RCC 7860 (cell line): ENCODE measurements at regions not wholly inside any gene's neighbourhood (a gene's known extent, or its start where the extent isn't known, plus 50 kb on each side); places are given as distances from the start of the nearest gene placed in this dataset.

ENCODE experiments used
- DNase-seq: peaks from one replicate; pipeline ENCODE4 v3.0.0-alpha.2; 2015; ENCODE audit warnings: low spot score
- FAIRE-seq: peaks from 2 replicates; lab custom pipeline; 2012; peaks lifted over from hg19 to GRCh38; lab: Jason Lieb, UNC

DNA sequence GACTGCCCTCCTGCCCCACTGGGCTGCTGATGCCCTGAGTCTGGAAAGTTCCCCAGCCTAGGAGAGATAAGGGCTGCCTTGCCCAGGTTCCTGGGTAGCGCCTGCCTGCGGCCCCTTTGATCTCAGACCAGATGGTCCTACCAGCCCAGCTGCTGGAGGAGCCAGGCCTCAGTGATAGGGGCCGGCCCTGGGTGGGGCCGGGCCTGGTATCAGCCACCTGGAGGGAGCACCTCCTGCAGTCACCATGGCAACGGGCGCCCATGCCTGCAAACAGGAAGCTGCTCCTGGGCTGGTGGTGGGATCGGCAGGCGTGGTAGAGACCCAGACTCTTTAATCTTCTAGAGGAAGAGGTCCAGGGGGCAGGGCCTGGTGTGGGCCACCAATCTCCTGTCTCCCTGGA lies 119.7 kb upstream of the WNT4 start:
- DNase-seq = no peak
- no peak for FAIRE-seq

DNA sequence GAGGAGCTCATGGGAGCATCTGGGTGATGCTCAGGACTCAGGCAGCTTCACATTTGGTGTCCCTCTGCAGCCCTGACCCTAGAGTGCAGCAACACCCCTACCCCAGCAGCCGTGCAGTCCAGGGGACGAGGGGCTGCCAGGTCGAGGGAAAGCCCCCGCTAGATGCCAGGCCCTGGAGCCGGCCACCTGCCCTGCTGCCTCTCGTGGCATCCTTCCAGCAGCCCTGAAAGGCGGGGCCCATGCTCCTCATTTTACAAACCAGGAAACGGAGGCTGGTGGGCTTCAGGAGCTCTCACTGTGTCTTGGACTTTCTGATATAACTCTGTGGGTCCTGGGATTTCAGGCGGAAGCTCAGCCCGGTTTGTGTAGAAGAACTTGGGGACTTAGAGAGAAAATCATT lies 120.5 kb upstream of the WNT4 start:
- DNase-seq = no peak
- FAIRE-seq = no peak

DNA sequence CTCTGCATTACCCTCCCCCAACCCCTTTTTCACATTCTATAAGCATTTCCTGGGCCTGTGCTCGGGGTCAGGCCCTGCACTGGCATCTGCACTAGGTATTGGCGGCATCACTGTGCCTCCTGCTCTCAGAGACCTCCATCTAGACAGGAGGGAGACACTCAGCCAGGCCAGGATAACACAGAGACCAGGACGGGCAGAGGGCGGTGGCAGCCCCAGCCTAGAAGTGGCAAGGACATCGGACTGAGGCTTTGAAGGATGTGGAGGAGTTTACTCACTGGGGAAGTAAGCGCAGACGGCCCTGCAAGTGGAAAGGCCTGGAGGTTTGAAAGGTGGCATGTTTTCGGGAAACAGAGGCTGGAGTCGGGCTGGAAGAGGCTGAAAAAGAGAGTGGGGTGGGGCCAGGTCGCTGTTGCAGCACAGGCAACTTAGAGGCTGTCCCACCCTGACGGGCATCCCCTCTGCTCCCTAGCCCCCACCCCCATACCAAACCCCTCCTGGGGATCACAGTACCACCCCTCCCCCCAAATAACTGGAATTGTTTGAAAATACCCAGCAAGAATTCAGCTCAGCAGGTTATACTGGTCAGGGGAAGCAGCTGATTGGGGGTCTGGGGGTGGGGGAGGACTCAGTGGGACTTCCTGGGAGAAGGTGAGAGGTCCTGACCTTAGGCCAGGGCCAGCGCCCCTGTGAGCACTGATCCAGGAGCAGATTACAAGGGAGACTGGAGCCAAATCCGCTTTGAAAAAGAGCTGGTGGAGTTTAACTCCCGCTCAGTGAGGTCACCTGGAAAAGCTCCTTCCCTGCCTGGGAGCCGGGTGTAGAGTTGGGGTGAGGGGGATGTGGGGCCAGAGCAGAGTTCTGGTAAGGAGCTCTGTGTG lies 121.8 kb upstream of the WNT4 start:
- FAIRE-seq (no peak), DNase-seq (no peak)

DNA sequence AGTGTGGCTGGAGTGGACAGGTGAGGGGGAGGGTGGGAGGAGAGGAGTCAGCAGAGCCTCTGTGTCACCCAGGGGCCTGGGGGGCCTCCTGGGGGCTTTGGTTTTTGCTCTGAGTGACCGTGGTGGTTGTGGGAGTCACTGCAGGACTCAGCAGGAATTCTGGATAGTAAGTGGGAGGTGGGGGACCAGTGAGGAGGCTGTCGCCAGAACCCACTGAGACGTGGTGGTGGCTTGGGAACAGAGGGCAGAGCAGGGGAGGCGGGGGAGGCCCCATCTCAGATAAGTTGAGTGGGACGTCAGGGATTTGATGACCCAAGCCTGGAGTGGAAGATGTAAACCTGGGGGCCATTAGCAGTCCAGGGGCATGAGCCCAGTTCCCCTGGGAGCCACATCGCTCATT lies 123.2 kb upstream of the WNT4 start:
- no peak for DNase-seq
- no peak for FAIRE-seq

DNA sequence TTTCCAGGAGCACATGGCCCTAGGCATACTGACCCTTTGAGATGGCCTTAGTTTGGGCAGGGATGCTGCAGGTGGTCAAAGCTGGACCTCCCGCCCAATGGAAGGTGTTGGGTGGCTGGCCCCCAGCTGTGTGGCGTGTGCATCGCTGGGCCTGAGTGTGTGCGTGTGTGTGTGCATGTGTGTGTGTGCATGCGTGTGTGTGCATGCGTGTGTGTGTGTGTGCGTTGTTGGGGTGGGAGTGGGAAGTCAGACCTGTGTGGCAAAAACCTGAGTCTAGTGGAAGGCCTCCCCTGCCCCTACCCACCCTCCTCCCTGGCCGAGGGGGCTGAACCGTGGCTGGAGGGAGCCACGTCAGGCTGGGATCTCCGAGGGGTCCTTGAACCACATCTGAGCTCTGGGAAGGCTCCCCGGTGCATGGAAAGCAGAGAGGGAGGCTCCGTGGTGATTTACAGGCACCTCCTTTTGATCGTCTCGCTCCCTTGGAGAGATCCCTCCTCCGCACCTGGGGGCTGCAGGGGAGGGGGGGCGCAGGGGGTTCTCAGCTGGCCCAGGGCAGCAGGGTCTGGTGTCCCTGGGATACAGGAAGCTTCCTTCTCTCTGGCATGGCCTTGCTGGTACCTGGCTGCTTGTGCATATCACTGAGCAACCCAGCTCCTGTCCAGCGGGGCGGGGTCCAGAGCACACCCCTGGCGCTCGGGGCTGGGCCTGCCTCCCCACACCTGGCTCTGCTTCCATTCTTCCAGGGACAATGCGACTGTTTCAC lies 124.7 kb upstream of the WNT4 start:
- DNase-seq = no peak
- no peak for FAIRE-seq

DNA sequence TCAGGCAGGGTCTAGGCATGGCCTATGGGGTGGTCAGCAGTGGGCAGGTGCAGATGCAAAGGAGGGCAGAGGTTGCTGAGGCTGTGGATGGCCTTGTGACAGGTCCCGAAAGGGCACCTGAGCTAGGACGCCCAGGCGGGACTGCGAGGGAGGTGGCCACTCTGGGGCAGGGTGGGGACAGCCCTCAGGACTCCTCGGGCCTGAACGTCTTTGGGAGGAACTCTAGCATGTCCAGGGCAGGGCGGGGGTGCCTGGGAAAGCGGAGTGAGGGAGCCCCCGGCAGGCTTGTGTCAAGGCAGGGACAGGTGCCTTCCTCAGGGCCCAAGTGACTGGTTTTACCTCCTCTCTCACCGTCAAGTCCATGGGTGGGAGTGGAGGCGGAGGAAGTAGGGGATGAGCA lies 125.4 kb upstream of the WNT4 start:
- no peak for FAIRE-seq
- DNase-seq = no peak

DNA sequence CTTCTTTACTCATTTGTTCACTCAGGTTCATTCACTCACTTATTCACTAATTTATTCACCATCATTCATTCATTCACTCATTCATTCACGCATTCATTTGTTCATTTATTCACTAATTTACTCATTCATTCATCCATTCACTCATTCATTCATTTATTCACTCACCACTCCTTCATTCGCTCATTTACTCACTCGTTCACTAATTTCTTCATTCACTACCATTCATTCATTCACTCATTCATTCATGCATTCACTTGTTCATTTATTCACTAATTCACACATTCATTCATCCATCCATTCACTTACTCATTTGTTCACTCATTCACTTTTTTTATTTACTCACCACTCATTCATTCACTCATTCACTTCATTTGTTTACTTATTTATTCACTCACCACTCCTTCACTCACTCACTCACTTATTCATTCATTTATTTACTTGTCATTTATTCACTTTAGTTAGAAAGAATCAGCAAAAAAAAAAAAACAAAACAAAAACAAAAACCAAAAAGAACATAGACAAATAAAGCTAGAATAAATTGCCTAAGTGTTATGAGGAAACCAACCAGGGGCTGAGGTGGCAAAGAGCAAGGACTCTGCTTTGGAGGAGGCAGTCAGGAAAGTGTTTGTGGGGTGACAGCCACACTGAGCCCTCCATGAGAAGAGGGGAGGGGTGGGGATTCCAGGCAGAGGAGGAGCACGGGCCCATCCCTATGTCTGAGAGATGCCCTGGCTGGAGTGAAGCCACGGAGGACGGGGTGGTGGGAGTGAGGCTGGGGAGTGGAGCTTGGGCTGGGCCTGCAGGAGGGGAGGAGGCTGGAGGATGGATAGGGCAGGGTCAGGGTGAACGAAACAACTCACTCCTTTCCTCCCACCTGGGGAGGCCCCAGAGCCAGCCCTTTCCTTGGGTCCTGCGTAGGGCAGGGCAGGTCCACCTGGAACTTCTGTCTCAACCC lies 129.2 kb upstream of the WNT4 start:
- DNase-seq (no peak), FAIRE-seq (no peak)

DNA sequence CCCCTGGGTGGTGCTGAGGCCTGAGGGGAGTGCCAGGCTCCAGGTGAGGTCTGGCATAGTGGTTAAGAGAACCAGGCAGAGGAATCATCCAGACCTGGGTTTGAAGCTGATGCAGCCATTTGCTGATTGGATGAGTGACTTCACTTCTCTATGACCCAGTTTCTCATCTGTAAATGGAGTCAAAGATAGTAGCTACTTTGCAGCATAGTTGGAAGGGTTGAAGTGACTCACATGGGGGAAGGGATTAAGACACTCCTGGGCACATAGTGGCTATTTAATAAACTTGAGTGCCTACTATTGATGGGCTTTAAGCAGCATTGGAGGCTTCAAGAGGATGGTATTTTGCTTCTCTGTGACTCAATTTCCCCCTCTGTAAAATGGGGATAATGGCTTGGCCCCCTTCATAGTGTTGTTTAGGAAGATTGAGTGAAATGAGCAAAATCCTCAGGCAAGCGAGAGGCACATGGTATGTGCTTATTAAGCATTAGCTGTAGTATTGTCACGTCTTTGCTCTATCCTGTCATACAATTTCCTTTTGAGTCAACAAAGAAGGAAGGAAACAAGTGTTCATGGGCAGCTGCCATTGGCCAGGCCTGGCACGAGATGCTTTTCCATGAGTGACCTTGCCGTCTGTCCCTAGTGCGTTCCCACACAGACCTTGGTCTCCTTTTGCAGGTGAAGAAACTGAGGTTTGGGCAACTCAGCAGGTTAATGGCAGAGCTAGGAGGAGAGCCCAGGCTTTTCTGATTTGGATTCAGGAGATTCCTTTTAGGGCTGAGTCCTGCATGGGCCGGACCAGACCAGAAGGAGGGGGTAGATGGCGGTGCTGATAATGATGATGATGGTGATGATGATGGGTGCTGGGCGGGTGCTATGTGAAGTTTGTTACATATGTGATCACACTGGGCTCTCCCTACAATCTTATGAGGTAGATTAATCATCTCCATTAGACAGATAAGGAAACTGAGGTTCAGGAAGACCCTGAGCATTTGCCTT lies 131.1 kb upstream of the WNT4 start:
- DNase-seq (no peak), FAIRE-seq (no peak)

DNA sequence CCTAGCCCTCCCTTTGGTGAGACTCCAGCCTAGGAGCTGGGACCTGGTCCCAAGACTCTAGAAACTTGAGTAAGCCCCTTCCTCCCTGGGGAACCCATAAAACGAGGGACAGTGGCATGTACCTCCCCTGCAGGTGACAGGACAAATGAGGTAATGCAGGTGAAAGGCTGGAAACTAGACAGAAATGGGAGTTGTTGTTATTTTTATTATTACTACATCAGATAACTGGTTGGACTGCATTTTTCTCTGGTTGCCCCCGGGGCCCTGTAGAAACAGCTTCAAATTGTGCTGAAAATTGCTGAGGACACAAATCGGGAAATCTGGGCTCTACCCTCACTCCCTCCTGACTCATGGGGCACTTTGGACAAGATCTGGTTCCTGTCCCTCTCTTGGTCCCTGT lies 132.3 kb upstream of the WNT4 start:
- no peak for FAIRE-seq

DNA sequence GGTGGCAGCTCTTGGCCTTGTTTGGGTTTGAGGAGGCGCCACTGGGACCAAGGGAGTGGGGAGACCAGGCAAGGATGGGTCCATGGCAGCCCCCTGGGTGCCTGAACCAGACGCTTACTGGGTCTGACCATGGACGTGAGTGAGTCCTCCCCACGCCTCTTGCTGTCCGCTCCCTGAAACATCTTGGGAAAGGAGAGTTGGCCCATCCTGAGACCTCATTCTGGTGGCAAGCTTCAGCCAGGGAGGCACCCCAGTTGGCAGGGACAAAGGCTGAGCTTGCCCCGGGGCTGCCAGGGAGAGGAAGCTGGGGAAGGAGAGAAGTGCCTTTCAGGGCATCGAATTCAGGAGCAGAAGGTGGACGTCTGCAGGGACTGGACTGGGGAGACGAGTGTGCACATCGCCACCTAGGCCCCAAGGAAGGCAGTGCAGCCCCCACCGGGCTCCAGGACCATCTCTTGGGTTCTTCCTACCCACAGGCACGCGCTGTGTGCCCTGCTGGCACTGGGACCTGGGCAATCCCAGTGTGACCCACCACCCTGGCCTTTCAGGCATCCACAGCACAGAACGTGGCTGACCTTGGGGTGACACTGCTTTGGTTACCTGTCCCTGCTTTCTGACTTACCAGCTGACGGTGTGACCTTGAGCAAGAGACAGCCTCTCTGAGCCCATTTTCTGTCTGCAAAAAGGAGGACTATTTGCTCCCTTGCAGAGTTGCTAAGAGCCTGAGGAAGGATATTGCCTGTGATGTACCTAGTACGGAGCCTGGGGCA lies 132.9 kb upstream of the WNT4 start:
- FAIRE-seq (no peak), DNase-seq (peak; percentile 42)

More for the DNA sequence above, 132.3 kb upstream of the WNT4 start:
- DNase-seq = no peak

DNA sequence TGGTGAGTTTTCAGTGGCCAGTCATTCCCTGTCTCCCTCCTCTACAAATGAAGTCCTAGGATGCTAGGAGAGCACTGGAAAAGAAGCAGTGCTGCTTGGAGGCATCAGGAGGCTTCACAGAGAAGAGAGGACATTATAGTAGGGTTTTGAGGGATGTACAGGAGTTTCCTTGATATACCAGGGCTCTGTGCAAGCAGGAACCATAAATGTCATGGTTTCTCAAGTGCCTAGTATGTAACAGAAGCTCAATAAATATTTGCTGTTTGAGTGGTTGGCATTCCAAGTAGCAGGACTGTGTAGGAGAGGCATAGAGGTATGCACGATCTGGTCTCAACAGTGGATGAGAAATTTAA lies 133.5 kb upstream of the WNT4 start:
- DNase-seq (no peak), FAIRE-seq (no peak)

DNA sequence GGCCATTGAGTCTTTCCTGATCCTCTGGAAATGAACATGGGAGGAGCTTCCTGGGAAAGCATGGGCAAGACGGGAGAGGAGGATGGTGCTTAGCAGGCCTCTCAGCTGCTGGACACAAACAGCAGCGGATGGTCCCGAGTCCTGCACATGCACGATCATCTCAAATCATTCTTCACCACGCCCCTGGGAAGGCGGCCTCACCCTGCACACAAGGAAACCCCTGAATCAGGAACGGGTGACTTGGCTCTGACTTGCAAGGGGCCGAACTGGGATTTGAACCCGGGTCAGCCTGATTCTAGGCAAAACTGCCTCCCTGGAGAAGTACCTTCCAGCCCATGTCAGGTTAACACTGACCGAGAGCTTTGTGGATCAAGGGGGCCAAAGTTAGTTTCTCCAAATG lies 134.8 kb upstream of the WNT4 start:
- no peak for FAIRE-seq
- no peak for DNase-seq

DNA sequence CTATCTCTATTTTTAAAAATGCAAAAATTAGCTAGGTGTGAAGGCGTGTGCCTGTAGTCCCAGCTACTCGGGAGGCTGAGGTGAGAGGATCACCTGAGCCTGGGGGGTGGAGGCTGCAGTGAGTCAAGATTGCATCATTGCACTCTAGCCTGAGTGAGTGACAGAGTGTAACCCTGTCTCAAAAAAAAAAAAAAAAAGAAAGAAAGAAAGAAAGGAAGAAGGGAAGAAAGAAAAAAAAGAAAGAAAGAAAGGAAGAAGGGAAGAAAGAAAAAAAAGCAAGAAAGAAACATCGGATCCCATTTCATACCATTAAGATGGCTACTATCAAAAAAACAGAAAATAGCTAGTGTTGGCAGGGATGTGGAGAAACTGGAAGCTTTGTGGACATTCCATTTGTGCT lies 136.8 kb upstream of the WNT4 start:
- no peak for DNase-seq

DNA sequence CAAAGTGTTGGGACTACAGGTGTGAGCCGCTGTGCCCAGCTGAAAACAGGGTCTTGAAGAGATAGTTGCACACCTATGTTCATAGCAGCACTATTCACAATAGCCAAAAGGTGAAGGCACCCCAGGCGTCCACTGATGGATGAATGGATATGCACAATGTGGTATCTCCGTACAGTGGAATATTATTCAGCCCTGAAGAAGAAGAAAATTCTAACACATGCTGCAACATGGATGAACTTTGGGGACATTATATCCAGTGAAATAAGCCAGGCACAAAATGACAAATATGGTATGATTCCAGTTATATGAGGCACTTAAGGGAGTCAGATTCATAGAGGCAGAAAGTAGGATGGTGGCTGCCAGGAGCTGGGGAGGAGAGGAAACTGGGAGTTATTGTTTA lies 137.6 kb upstream of the WNT4 start:
- DNase-seq (no peak), FAIRE-seq (no peak)

More for the DNA sequence above, 136.8 kb upstream of the WNT4 start:
- no peak for FAIRE-seq

DNA sequence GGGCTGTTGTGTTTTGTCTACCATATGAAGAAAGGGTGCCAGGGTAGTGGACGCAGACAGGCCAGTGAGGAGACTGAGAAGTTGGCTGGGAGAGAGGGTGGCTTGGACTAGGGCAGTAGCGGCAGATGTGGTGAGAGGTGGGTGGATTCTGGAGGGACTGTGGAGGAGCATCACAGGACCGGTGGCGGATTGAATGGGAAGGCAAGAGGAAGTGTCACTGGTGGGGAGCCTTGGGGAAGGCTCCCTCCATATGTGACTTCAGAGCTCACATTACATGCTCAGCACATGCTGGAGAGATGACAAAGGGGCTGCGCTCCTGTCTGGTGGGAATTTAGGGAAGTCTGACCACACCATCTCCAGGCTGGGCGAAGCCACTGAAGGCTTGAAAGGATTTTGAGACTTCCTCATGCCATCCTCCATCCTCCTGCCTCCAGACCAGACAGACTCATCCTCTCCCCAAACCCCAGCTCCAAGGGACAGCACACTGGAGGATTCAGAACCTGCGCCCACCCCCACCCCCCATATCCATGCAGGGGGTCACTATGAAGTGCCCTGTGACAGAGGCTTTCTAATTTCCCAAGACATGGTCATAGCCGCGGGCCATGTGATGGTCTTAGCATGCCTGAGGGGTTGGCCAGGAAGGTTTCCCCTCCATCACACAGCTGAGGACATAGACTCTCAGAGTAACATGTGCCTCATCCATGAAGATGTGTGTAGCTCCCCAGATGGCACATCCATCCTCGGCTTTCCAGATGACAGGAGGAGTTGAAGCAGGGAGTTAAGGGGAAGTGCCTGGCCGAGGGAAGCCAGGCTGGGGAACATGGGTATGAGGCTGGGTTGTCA lies 138.8 kb upstream of the WNT4 start:
- FAIRE-seq (no peak), DNase-seq (no peak)

DNA sequence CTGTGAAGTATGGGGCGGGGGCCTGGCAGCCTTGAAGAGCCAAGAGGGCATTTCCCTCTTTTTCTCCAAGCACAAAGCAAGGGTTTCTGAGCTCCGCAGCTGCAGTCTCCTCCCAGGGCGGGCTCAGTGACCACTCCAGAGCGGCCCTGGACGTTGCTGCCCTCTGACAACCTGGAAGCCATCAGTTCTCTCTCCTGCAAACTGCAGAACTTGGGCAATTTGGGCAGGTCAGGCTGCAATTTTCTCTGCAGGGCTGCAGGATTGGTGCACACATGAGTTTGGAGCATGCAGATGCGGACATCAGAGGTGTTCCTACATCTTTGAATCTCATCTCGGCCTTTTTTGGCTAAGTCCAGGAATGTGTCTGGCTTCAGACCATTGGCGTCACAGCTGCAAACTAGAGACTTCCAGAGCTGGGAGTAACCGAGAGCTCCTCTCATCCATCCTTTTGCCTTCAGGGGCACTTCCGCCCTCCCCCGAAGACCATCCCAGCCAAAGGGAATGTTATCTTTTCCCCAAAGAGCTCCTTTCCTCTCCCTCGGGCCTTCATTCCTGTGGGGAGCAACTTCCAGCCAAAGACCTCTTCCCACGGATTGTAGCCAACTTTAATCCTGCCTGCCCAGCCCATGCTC lies 139.6 kb upstream of the WNT4 start:
- DNase-seq (no peak), FAIRE-seq (no peak)

DNA sequence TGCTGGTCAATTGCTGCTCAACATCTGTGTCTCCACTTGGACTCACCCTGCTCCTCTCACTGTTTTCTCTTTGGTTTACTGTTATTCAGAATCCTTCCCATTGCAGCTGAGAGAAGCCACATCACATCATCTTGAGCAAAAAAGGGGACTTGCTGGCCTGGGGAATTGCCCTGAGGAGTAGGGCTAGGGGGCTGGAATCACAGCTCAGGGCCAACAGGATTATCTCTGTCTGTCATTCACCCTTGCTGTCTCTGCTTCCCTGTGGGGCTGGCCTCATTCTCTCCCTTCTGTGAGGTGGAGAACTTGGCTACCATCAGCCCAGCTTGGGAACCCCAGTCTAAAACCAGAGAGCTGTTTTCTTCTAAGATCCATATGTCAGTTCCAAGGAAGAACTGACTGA lies 140.7 kb upstream of the WNT4 start:
- DNase-seq (no peak), FAIRE-seq (no peak)

DNA sequence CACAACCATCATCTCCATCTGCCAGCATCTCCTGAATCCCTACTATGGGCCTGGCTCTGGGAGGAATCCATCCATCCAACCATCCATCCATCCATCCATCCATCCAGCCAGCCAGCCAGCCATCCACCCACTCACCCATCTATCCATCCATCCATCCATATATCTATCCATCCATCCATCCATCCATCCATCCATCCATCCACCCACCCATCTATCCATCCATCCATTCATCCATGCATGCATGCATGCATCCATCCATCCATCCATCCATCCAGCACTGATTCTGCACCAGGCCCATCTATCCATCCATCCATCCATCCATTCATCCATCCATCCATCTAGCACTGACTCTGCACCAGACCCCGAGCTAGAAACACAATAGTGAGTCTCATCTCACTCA lies 141.3 kb upstream of the WNT4 start:
- DNase-seq (no peak), FAIRE-seq (no peak)
